ENCODE measurements at regions not wholly inside any gene's neighbourhood (a gene's known extent, or its start where the extent isn't known, plus 50 kb on each side); places are given as distances from the start of the nearest gene placed in this dataset.
"Not testable (repeated sequence)": the region's sequence is repeated elsewhere in the genome, so short reads cannot be mapped to it uniquely, and the experiment has no call there.

GRCh38 chr1:166594646-166595045 is 244.6 kb upstream of the POGK start:
- Histone ChIP-seq H3K4me3 (ENCODE audit: low read depth in 1 of 2, low read length in 1 of 2) (no peak overlapping the region), H3K9me3 (no peaks in the 10 kb centered on the region), H3K4me1 (ENCODE audit: control insufficient read depth in 1 of 2, insufficient read depth in 1 of 2, low read depth in 1 of 2, low read length in 1 of 2) (no peaks in the 10 kb centered on the region), H3K27me3 (no peaks in the 10 kb centered on the region), H3K27ac (no peak overlapping the region), H3K36me3 (no peaks in the 10 kb centered on the region)
- no peak for TF ChIP-seq CTCF (IDR thresholded peaks at IDR 0.05)

- Histone ChIP-seq H3K27me3 (no peaks in the 10 kb centered on the region), H3K9me3 (no peaks in the 10 kb centered on the region), H3K4me3 (ENCODE audit: low read depth in 1 of 2, low read length in 1 of 2) (no peak overlapping the region), H3K27ac (no peak overlapping the region), H3K4me1 (ENCODE audit: control insufficient read depth in 1 of 2, insufficient read depth in 1 of 2, low read depth in 1 of 2, low read length in 1 of 2) (no peaks in the 10 kb centered on the region), H3K36me3 (no peaks in the 10 kb centered on the region)
- no peak for TF ChIP-seq CTCF (IDR thresholded peaks at IDR 0.05)
Measured at GRCh38 chr1:166597516-166597915, 241.8 kb upstream of the POGK start.

- Histone ChIP-seq H3K9me3 (no peaks in the 10 kb centered on the region), H3K36me3 (no peaks in the 10 kb centered on the region), H3K4me3 (ENCODE audit: low read depth in 1 of 2, low read length in 1 of 2) (no peak overlapping the region), H3K4me1 (ENCODE audit: control insufficient read depth in 1 of 2, insufficient read depth in 1 of 2, low read depth in 1 of 2, low read length in 1 of 2) (no peaks in the 10 kb centered on the region), H3K27ac (no peak overlapping the region), H3K27me3 (no peaks in the 10 kb centered on the region)
- TF ChIP-seq CTCF (IDR thresholded peaks at IDR 0.05) = no peak
Measured at GRCh38 chr1:166600574-166600973, 238.7 kb upstream of the POGK start.

- no peak overlapping the region for H3K4me3 ChIP-seq (ENCODE audit: low read depth in 1 of 2, low read length in 1 of 2)
- no peaks in the 10 kb centered on the region for H3K9me3 ChIP-seq
- no peak for TF ChIP-seq CTCF (IDR thresholded peaks at IDR 0.05)
- H3K27ac ChIP-seq = no peak overlapping the region
- H3K36me3 ChIP-seq = no peaks in the 10 kb centered on the region
- H3K4me1 ChIP-seq (ENCODE audit: control insufficient read depth in 1 of 2, insufficient read depth in 1 of 2, low read depth in 1 of 2, low read length in 1 of 2) = no peaks in the 10 kb centered on the region
- no peaks in the 10 kb centered on the region for H3K27me3 ChIP-seq
Measured at GRCh38 chr1:166601650-166602278, 237.5 kb upstream of the POGK start.

- H3K9me3 ChIP-seq; H3K27me3 ChIP-seq; H3K4me3 ChIP-seq (ENCODE audit: low read depth in 1 of 2, low read length in 1 of 2); H3K27ac ChIP-seq; H3K4me1 ChIP-seq (ENCODE audit: control insufficient read depth in 1 of 2, insufficient read depth in 1 of 2, low read depth in 1 of 2, low read length in 1 of 2); H3K36me3 ChIP-seq: not testable (repeated sequence)
Measured at GRCh38 chr1:166602801-166603200, 236.5 kb upstream of the POGK start.

- Histone ChIP-seq H3K27me3 (no peaks in the 10 kb centered on the region), H3K36me3 (no peaks in the 10 kb centered on the region)
- no peak for TF ChIP-seq CTCF (IDR thresholded peaks at IDR 0.05)
Measured at GRCh38 chr1:166603296-166603695, 236.0 kb upstream of the POGK start.

More at GRCh38 chr1:166603296-166603695, 236.0 kb upstream of the POGK start:
- H3K4me1 ChIP-seq (ENCODE audit: control insufficient read depth in 1 of 2, insufficient read depth in 1 of 2, low read depth in 1 of 2, low read length in 1 of 2) = no peaks in the 10 kb centered on the region
- H3K27ac ChIP-seq = no peak overlapping the region
- no peaks in the 10 kb centered on the region for H3K9me3 ChIP-seq
- H3K4me3 ChIP-seq (ENCODE audit: low read depth in 1 of 2, low read length in 1 of 2) = no peak overlapping the region

Data from neutrophil (primary cell).